ENCODE measurements at regions not wholly inside any gene's neighbourhood (a gene's known extent, or its start where the extent isn't known, plus 50 kb on each side); places are given as distances from the start of the nearest gene placed in this dataset.

GRCh38 chr12:78622529-78623195 is 241.9 kb upstream of the SYT1 start:
- Histone ChIP-seq H3K36me3 (ENCODE audit: control insufficient read depth, insufficient read depth, low read length) (no peaks in the 10 kb centered on the region), H3K27me3 (ENCODE audit: control insufficient read depth, insufficient read depth, low read length) (no peaks in the 10 kb centered on the region), H3K4me3 (ENCODE audit: low read length) (no peak overlapping the region), H3K27ac (ENCODE audit: low read length) (no peak overlapping the region), H3K9me3 (ENCODE audit: control insufficient read depth, low read depth, low read length) (no peaks in the 10 kb centered on the region), H3K4me1 (ENCODE audit: control insufficient read depth, insufficient read depth, low read length) (no peaks in the 10 kb centered on the region)
- WGBS (ENCODE audit: insufficient coverage, low lambda C conversion rate): 100% methylated on average over 1 of the region's 3 CpGs
- DNase-seq: no peak

- no peaks in the 10 kb centered on the region for H3K36me3 ChIP-seq (ENCODE audit: control insufficient read depth, insufficient read depth, low read length)
- no CpG with 5 or more reads among the region's 1 CpG for WGBS (ENCODE audit: insufficient coverage, low lambda C conversion rate)
- DNase-seq: no peak
- no peak overlapping the region for H3K4me3 ChIP-seq (ENCODE audit: low read length)
- no peaks in the 10 kb centered on the region for H3K9me3 ChIP-seq (ENCODE audit: control insufficient read depth, low read depth, low read length)
- H3K27me3 ChIP-seq (ENCODE audit: control insufficient read depth, insufficient read depth, low read length): no peaks in the 10 kb centered on the region
- no peak overlapping the region for H3K27ac ChIP-seq (ENCODE audit: low read length)
- H3K4me1 ChIP-seq (ENCODE audit: control insufficient read depth, insufficient read depth, low read length): no peaks in the 10 kb centered on the region
Measured at GRCh38 chr12:78628491-78629100, 236.0 kb upstream of the SYT1 start.

- WGBS (ENCODE audit: insufficient coverage, low lambda C conversion rate): 95% methylated on average over 3 of the region's 4 CpGs
- H3K27ac ChIP-seq (ENCODE audit: low read length): no peak overlapping the region
- no peaks in the 10 kb centered on the region for H3K4me1 ChIP-seq (ENCODE audit: control insufficient read depth, insufficient read depth, low read length)
- H3K9me3 ChIP-seq (ENCODE audit: control insufficient read depth, low read depth, low read length): no peaks in the 10 kb centered on the region
- no peak for DNase-seq
- no peaks in the 10 kb centered on the region for H3K27me3 ChIP-seq (ENCODE audit: control insufficient read depth, insufficient read depth, low read length)
- H3K36me3 ChIP-seq (ENCODE audit: control insufficient read depth, insufficient read depth, low read length): no peaks in the 10 kb centered on the region
- H3K4me3 ChIP-seq (ENCODE audit: low read length): no peak overlapping the region
Measured at GRCh38 chr12:78636231-78636855, 228.2 kb upstream of the SYT1 start.

DNA sequence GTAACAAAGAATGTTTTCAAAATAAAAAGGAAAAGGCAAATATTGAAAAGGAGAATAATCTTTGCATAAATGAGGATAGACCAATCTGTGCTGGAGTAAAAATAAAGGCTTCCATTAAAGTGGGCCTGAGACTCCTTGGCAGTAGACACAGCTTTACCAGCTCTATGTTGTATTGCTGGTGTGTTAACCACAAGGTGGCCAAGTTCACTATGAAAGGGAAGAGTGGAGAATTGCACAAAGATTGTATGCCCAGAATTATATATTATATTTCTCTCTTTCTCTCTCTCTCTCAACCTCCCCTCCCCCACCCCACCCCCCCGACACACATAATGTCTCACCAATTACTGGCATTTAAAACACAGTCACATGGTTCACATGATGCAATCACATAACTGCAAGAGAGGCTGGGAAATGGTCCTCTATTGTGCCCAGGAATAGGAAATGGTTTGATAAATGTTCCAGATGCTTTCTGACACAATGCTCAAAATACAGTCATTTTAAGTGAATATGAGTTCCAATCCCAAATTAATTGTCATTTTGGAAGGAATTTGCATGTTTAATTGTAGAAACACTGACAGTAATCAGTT is 222.6 kb upstream of the SYT1 start:
- Histone ChIP-seq H3K4me3 (ENCODE audit: low read length) (no peak overlapping the region), H3K4me1 (ENCODE audit: control insufficient read depth, insufficient read depth, low read length) (no peaks in the 10 kb centered on the region), H3K27me3 (ENCODE audit: control insufficient read depth, insufficient read depth, low read length) (no peaks in the 10 kb centered on the region), H3K9me3 (ENCODE audit: control insufficient read depth, low read depth, low read length) (no peaks in the 10 kb centered on the region), H3K27ac (ENCODE audit: low read length) (no peak overlapping the region), H3K36me3 (ENCODE audit: control insufficient read depth, insufficient read depth, low read length) (no peaks in the 10 kb centered on the region)
- no CpG with 5 or more reads among the region's 1 CpG for WGBS (ENCODE audit: insufficient coverage, low lambda C conversion rate)
- no peak for DNase-seq

DNA sequence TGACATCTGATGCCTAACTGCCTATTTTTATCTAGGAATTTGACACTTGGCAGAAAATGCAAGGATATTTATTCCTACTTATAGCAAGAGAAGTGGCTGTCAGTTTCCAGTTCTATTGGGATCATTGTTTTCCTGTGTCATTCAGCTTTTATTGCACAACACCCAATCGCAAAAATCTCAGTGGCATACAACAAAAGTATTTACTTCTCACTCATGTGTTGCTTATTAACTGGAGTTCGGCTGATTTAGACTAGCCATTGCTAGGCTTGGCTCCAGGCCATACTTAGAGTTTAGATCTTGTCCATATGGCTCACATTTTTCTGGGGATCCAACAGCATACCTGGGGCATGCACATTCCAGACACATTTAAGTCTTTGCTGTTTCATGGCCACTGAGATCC is 218.6 kb upstream of the SYT1 start:
- DNase-seq: no peak
- no peak overlapping the region for H3K27ac ChIP-seq (ENCODE audit: low read length)
- H3K9me3 ChIP-seq (ENCODE audit: control insufficient read depth, low read depth, low read length): peaks cover 2% of the 10 kb centered on the region
- no CpG with 5 or more reads among the region's 2 CpGs for WGBS (ENCODE audit: insufficient coverage, low lambda C conversion rate)
- H3K27me3 ChIP-seq (ENCODE audit: control insufficient read depth, insufficient read depth, low read length): no peaks in the 10 kb centered on the region
- no peak overlapping the region for H3K4me3 ChIP-seq (ENCODE audit: low read length)
- H3K36me3 ChIP-seq (ENCODE audit: control insufficient read depth, insufficient read depth, low read length): no peaks in the 10 kb centered on the region
- no peaks in the 10 kb centered on the region for H3K4me1 ChIP-seq (ENCODE audit: control insufficient read depth, insufficient read depth, low read length)

DNA sequence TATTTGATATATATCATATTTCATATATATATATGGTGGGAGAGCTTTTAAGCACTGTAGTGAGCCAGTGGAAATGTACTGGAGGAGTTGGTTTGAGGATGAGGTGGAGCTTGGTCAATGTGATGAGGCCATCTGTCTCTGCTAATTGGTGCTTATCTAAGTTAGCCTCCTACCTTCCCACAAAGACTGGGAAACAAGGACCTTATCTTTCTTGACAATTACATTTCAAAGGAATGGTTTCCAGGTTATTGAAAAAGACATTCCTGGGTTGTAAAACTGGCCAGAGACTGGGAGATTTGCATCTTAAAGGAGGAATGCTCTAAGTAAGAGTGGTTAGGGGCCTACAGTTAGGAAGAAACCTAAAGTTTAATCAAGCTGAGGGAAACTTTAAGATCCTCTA is 212.8 kb upstream of the SYT1 start:
- H3K27ac ChIP-seq (ENCODE audit: low read length): no peak overlapping the region
- no peak overlapping the region for H3K4me3 ChIP-seq (ENCODE audit: low read length)
- DNase-seq: no peak
- no peaks in the 10 kb centered on the region for H3K4me1 ChIP-seq (ENCODE audit: control insufficient read depth, insufficient read depth, low read length)
- no peaks in the 10 kb centered on the region for H3K27me3 ChIP-seq (ENCODE audit: control insufficient read depth, insufficient read depth, low read length)
- peaks cover 4% of the 10 kb centered on the region for H3K9me3 ChIP-seq (ENCODE audit: control insufficient read depth, low read depth, low read length)
- no peaks in the 10 kb centered on the region for H3K36me3 ChIP-seq (ENCODE audit: control insufficient read depth, insufficient read depth, low read length)

GRCh38 chr12:78666584-78666983 is 198.0 kb upstream of the SYT1 start:
- H3K4me3 ChIP-seq (ENCODE audit: low read length): no peak overlapping the region
- WGBS (ENCODE audit: insufficient coverage, low lambda C conversion rate): no CpG with 5 or more reads among the region's 1 CpG
- no peaks in the 10 kb centered on the region for H3K36me3 ChIP-seq (ENCODE audit: control insufficient read depth, insufficient read depth, low read length)
- H3K27me3 ChIP-seq (ENCODE audit: control insufficient read depth, insufficient read depth, low read length): no peaks in the 10 kb centered on the region
- no peak for DNase-seq
- no peaks in the 10 kb centered on the region for H3K9me3 ChIP-seq (ENCODE audit: control insufficient read depth, low read depth, low read length)
- no peak overlapping the region for H3K27ac ChIP-seq (ENCODE audit: low read length)
- no peaks in the 10 kb centered on the region for H3K4me1 ChIP-seq (ENCODE audit: control insufficient read depth, insufficient read depth, low read length)

- no peaks in the 10 kb centered on the region for H3K4me1 ChIP-seq (ENCODE audit: control insufficient read depth, insufficient read depth, low read length)
- H3K4me3 ChIP-seq (ENCODE audit: low read length): no peak overlapping the region
- DNase-seq: no peak
- H3K27me3 ChIP-seq (ENCODE audit: control insufficient read depth, insufficient read depth, low read length): no peaks in the 10 kb centered on the region
- no peaks in the 10 kb centered on the region for H3K9me3 ChIP-seq (ENCODE audit: control insufficient read depth, low read depth, low read length)
- no peaks in the 10 kb centered on the region for H3K36me3 ChIP-seq (ENCODE audit: control insufficient read depth, insufficient read depth, low read length)
- WGBS (ENCODE audit: insufficient coverage, low lambda C conversion rate): no CpG with 5 or more reads among the region's 4 CpGs
- H3K27ac ChIP-seq (ENCODE audit: low read length): no peak overlapping the region
Measured at GRCh38 chr12:78671295-78671694, 193.3 kb upstream of the SYT1 start.

- H3K27ac ChIP-seq (ENCODE audit: low read length): no peak overlapping the region
- WGBS (ENCODE audit: insufficient coverage, low lambda C conversion rate): 90% methylated on average over 1 of the region's 2 CpGs
- H3K36me3 ChIP-seq (ENCODE audit: control insufficient read depth, insufficient read depth, low read length): no peaks in the 10 kb centered on the region
Measured at GRCh38 chr12:78672033-78672432, 192.5 kb upstream of the SYT1 start.

GRCh38 chr12:78674311-78675090 is 190.1 kb upstream of the SYT1 start:
- no peak for DNase-seq
- Histone ChIP-seq H3K4me3 (ENCODE audit: low read length) (no peak overlapping the region), H3K36me3 (ENCODE audit: control insufficient read depth, insufficient read depth, low read length) (no peaks in the 10 kb centered on the region), H3K4me1 (ENCODE audit: control insufficient read depth, insufficient read depth, low read length) (no peaks in the 10 kb centered on the region), H3K27ac (ENCODE audit: low read length) (no peak overlapping the region), H3K27me3 (ENCODE audit: control insufficient read depth, insufficient read depth, low read length) (no peaks in the 10 kb centered on the region), H3K9me3 (ENCODE audit: control insufficient read depth, low read depth, low read length) (no peaks in the 10 kb centered on the region)
- WGBS (ENCODE audit: insufficient coverage, low lambda C conversion rate): no CpG with 5 or more reads among the region's 2 CpGs

More at GRCh38 chr12:78672033-78672432, 192.5 kb upstream of the SYT1 start:
- no peaks in the 10 kb centered on the region for H3K4me1 ChIP-seq (ENCODE audit: control insufficient read depth, insufficient read depth, low read length)
- H3K4me3 ChIP-seq (ENCODE audit: low read length): no peak overlapping the region
- no peaks in the 10 kb centered on the region for H3K27me3 ChIP-seq (ENCODE audit: control insufficient read depth, insufficient read depth, low read length)
- no peak for DNase-seq
- no peaks in the 10 kb centered on the region for H3K9me3 ChIP-seq (ENCODE audit: control insufficient read depth, low read depth, low read length)

Data from large intestine (tissue), 3 donors.